ENCODE measurements at regions not wholly inside any gene's neighbourhood (a gene's known extent, or its start where the extent isn't known, plus 50 kb on each side); places are given as distances from the start of the nearest gene placed in this dataset.

- ATAC-seq (ENCODE audit: low FRiP score in 2 of 2): no peak
- WGBS, 2 donors: 81 to 82% methylated on average over 4 of the region's 4 CpGs
- TF ChIP-seq POLR2AphosphoS5 (IDR thresholded peaks at IDR 0.05) (no peak), CTCF (IDR thresholded peaks at IDR 0.05) (no peak), POLR2A (IDR thresholded peaks at IDR 0.05) (no peak), EP300 (IDR thresholded peaks at IDR 0.05) (no peak)
These were observed 151.8 kb upstream of the MYT1L start for GRCh38 chr2:2482851-2483250.

DNA sequence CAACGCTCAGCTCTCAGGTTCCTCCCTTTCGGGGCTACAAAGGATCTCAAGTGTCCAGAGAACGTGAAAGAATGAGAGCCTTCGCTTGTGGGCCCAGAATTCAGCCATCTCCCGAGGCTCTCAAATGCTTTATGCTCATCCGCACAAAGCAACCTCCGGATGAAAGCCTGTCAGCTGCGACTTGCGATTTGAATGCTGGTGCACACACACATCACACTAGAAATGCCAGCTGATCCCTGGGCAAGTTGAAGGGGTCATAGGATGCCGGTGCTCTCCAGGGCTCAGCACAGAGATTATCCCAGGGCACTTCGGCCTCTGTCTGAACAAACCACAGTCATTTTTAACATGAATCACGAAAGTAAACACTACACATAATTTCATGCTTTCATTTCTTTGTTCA lies 141.8 kb upstream of the MYT1L start:
- no peak overlapping the region for H3K27ac ChIP-seq
- H3K4me3 ChIP-seq: no peak overlapping the region
- no peaks in the 10 kb centered on the region for H3K36me3 ChIP-seq
- DNase-seq (no peak), ATAC-seq (ENCODE audit: low FRiP score in 2 of 2) (no peak)
- no peaks in the 10 kb centered on the region for H3K27me3 ChIP-seq
- TF ChIP-seq EP300 (IDR thresholded peaks at IDR 0.05) (no peak), POLR2A (IDR thresholded peaks at IDR 0.05) (no peak), CTCF (IDR thresholded peaks at IDR 0.05) (no peak), POLR2AphosphoS5 (IDR thresholded peaks at IDR 0.05) (no peak)
- 85 to 89% methylated on average over 12 of the region's 12 CpGs for WGBS, 2 donors
- H3K9me3 ChIP-seq: no peaks in the 10 kb centered on the region
- H3K4me1 ChIP-seq: no peaks in the 10 kb centered on the region

More at GRCh38 chr2:2482851-2483250, 151.8 kb upstream of the MYT1L start:
- H3K27me3 ChIP-seq: no peaks in the 10 kb centered on the region
- no peaks in the 10 kb centered on the region for H3K36me3 ChIP-seq
- no peaks in the 10 kb centered on the region for H3K4me1 ChIP-seq
- no peak for DNase-seq
- no peak overlapping the region for H3K4me3 ChIP-seq
- no peak overlapping the region for H3K27ac ChIP-seq
- no peaks in the 10 kb centered on the region for H3K9me3 ChIP-seq

- Histone ChIP-seq H3K27me3 (no peaks in the 10 kb centered on the region), H3K4me3 (no peak overlapping the region), H3K9me3 (no peaks in the 10 kb centered on the region), H3K4me1 (no peaks in the 10 kb centered on the region), H3K36me3 (no peaks in the 10 kb centered on the region), H3K27ac (no peak overlapping the region)
- DNase-seq: peak in 1 of 2 donors; percentile 13
- TF ChIP-seq POLR2AphosphoS5 (IDR thresholded peaks at IDR 0.05) (no peak), EP300 (IDR thresholded peaks at IDR 0.05) (no peak), POLR2A (IDR thresholded peaks at IDR 0.05) (no peak), CTCF (IDR thresholded peaks at IDR 0.05) (no peak)
- WGBS, 2 donors: 84 to 88% methylated on average over 11 of the region's 11 CpGs
- ATAC-seq (ENCODE audit: low FRiP score in 2 of 2): peak in 1 of 2 donors; percentile 30
These were observed 141.0 kb upstream of the MYT1L start for GRCh38 chr2:2472044-2472443.

DNA sequence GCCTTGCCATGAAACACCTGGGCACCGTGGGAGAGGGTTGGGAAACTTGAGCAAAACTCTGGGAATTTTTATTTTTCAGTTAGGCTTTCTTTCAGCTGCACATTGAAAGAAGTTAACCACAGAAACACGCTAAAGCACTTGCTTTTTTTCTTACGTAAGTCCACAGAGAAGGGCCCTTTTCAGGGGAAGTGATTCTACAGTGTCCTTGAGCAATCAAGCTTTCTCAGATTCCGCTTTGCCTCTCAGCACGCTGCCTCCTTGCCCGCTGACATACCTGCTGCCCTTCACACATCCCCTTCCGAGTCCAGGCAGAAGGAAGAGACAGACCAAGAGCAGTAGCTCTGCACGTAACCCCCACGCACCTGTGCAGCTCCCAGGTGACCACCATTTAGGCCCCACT lies 135.5 kb upstream of the MYT1L start:
- ATAC-seq (ENCODE audit: low FRiP score in 2 of 2): no peak
- DNase-seq: no peak
- Histone ChIP-seq H3K9me3 (no peaks in the 10 kb centered on the region), H3K4me1 (no peaks in the 10 kb centered on the region), H3K27me3 (no peaks in the 10 kb centered on the region), H3K36me3 (no peaks in the 10 kb centered on the region), H3K27ac (no peak overlapping the region), H3K4me3 (no peak overlapping the region)
- TF ChIP-seq CTCF (IDR thresholded peaks at IDR 0.05): no peak
- no peak for TF ChIP-seq POLR2A (IDR thresholded peaks at IDR 0.05)
- no peak for TF ChIP-seq EP300 (IDR thresholded peaks at IDR 0.05)
- no peak for TF ChIP-seq POLR2AphosphoS5 (IDR thresholded peaks at IDR 0.05)
- WGBS, 2 donors: 39 to 46% methylated on average over 9 of the region's 9 CpGs

- no peak for DNase-seq
- H3K27ac ChIP-seq: no peak overlapping the region
These were observed 133.6 kb upstream of the MYT1L start for GRCh38 chr2:2464643-2465042.

More at GRCh38 chr2:2464643-2465042, 133.6 kb upstream of the MYT1L start:
- WGBS, 2 donors: 78 to 79% methylated on average over 6 of the region's 6 CpGs
- Histone ChIP-seq H3K36me3 (no peaks in the 10 kb centered on the region), H3K4me1 (no peaks in the 10 kb centered on the region), H3K9me3 (no peaks in the 10 kb centered on the region), H3K4me3 (no peak overlapping the region), H3K27me3 (no peaks in the 10 kb centered on the region)
- no peak for TF ChIP-seq EP300 (IDR thresholded peaks at IDR 0.05)
- TF ChIP-seq POLR2A (IDR thresholded peaks at IDR 0.05): no peak
- TF ChIP-seq POLR2AphosphoS5 (IDR thresholded peaks at IDR 0.05): no peak
- no peak for TF ChIP-seq CTCF (IDR thresholded peaks at IDR 0.05)
- no peak for ATAC-seq (ENCODE audit: low FRiP score in 2 of 2)
